ENCODE measurements at regions not wholly inside any gene's neighbourhood (a gene's known extent, or its start where the extent isn't known, plus 50 kb on each side); places are given as distances from the start of the nearest gene placed in this dataset.

DNA sequence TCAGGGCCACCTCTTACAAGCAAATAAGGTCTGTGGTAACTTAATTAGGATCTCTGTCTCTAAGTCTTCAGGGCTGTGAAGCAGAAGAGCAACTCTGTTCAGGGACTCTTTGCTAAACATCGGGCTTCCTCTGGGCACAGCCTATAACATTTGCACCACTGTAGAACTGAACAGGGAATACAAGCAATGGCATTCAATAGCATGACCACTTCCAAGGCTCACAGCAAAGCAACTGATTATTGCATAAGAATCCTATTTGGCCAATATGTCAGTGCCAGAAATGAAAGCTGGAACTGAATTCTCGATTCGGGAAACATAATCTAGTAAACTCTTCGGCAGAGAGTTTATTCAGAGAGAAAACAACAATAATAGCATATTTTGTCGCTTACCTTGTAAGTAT, 92.2 kb upstream of the AMZ2 start (continued):
- TF ChIP-seq ZBTB33 (IDR thresholded peaks at IDR 0.05; ENCODE audit: borderline replicate concordance, low read depth) = no peak
- TF ChIP-seq GABPA (IDR thresholded peaks at IDR 0.05; ENCODE audit: low read depth) = no peak
- TF ChIP-seq, protein P1, sequence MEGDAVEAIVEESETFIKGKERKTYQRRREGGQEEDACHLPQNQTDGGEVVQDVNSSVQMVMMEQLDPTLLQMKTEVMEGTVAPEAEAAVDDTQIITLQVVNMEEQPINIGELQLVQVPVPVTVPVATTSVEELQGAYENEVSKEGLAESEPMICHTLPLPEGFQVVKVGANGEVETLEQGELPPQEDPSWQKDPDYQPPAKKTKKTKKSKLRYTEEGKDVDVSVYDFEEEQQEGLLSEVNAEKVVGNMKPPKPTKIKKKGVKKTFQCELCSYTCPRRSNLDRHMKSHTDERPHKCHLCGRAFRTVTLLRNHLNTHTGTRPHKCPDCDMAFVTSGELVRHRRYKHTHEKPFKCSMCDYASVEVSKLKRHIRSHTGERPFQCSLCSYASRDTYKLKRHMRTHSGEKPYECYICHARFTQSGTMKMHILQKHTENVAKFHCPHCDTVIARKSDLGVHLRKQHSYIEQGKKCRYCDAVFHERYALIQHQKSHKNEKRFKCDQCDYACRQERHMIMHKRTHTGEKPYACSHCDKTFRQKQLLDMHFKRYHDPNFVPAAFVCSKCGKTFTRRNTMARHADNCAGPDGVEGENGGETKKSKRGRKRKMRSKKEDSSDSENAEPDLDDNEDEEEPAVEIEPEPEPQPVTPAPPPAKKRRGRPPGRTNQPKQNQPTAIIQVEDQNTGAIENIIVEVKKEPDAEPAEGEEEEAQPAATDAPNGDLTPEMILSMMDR (IDR thresholded peaks at IDR 0.05) = no peak
- TF ChIP-seq TEAD4 (IDR thresholded peaks at IDR 0.05; ENCODE audit: borderline replicate concordance, insufficient read depth) = no peak
- TF ChIP-seq MXI1 (IDR thresholded peaks at IDR 0.05; ENCODE audit: low read depth, low read length) = no peak
- TF ChIP-seq TAF1 (IDR thresholded peaks at IDR 0.05; ENCODE audit: borderline replicate concordance, low read depth, low read length) = no peak

DNA sequence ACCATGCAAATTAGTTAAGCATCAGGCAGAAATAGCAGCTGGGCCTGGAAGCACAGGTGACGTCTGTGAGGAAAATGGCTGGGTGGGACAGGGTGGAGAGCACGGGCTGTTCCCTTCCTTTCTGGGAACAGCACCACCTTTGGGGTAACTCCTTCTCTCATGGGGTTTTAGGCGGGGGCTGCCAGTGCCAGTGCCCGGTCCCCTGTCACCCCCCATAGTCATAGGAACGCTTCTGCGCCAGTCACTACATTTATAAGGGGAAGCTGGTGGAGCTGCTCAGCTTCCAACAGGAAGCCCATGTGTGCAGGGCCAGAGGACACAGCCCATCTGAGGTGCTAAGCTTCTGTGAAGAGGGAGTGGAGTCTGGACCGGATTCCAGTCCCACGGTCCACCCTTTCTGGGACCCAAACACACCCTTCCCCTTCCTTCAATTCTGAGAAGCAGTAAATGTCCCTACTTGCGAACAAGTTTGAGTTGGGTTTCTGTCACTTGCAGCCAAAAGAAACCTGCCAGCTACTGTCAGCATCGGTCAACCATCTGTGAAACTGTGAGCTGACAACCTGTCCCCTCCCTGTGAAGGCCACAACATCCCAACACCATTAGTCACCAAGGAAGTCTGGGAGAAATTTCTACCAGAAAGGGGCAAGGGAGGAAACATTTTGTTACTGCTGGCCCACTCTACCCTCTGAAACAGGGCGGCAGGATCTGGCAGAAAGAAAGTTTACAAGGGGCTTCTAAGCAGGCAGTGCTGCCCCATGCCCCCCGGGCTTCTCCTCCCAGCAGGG, 86.0 kb upstream of the AMZ2 start:
- no peaks in the 10 kb centered on the region for H4K20me1 ChIP-seq (ENCODE audit: insufficient read depth)
- CTCF ChIA-PET = interaction anchor here (9.6 kb wide), 1 partner anchor 11 kb away, joined by 50 read pairs; no protein-coding TSS in a partner anchor
- H3K36me3 ChIP-seq (replicated peaks in 1 of 2; ENCODE audit: control insufficient read depth in 1 of 2, insufficient read depth in 2 of 2, low read length in 1 of 2) = no peaks in the 10 kb centered on the region
- H2AFZ ChIP-seq (ENCODE audit: low read depth) = peak overlapping the region; percentile 54; the same call in 1 of the 2 replicates
- H3K4me3 ChIP-seq (ENCODE audit: low read depth in 2 of 2, low read length in 1 of 2) = no peak overlapping the region
- no peak overlapping the region for H3K4me2 ChIP-seq
- H3K4me1 ChIP-seq (ENCODE audit: control insufficient read depth in 1 of 2, insufficient read depth in 2 of 2, low read depth in 1 of 2, low read length in 1 of 2) = no peaks in the 10 kb centered on the region
- POLR2A ChIA-PET = no interaction called here
- no peaks in the 10 kb centered on the region for H3K9me3 ChIP-seq
- H3K9ac ChIP-seq = no peak overlapping the region
- H3F3A ChIP-seq (replicated peaks; ENCODE audit: insufficient read depth) = no peaks in the 10 kb centered on the region
- DNase-seq = no peak
- H3K27ac ChIP-seq (ENCODE audit: low read depth in 2 of 2, low read length in 1 of 2) = no peak overlapping the region
- no peaks in the 10 kb centered on the region for H3K27me3 ChIP-seq (ENCODE audit: insufficient read depth)
- no peaks in the 10 kb centered on the region for H3K79me2 ChIP-seq (ENCODE audit: insufficient read depth)
- no peaks in the 10 kb centered on the region for H3K9me2 ChIP-seq
- WGBS (ENCODE audit: low lambda C conversion rate) = 85% methylated on average over 11 of the region's 12 CpGs
- TF ChIP-seq NRF1 (IDR thresholded peaks at IDR 0.05; ENCODE audit: low read depth, low read length) = no peak
- TF ChIP-seq ELF1 (IDR thresholded peaks at IDR 0.05) = no peak
- no peak for TF ChIP-seq TAF1 (IDR thresholded peaks at IDR 0.05; ENCODE audit: borderline replicate concordance, low read depth, low read length)
- no peak for TF ChIP-seq CHD2 (IDR thresholded peaks at IDR 0.05; ENCODE audit: low read length, partially characterized antibody)
- no peak for TF ChIP-seq GATA2 (CRISPR knock-in tag; IDR thresholded peaks at IDR 0.05)
- TF ChIP-seq YY1 (IDR thresholded peaks at IDR 0.05; ENCODE audit: low read depth) = no peak
- no peak for TF ChIP-seq TCF12 (IDR thresholded peaks at IDR 0.05)
- TF ChIP-seq EP300 (IDR thresholded peaks at IDR 0.05; ENCODE audit: borderline replicate concordance in 1 of 2, low read depth in 1 of 2, low read length in 1 of 2) = no peak
- TF ChIP-seq, protein P2, sequence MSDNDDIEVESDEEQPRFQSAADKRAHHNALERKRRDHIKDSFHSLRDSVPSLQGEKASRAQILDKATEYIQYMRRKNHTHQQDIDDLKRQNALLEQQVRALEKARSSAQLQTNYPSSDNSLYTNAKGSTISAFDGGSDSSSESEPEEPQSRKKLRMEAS (IDR thresholded peaks at IDR 0.05; ENCODE audit: low read depth) = no peak
- TF ChIP-seq, protein P3, sequence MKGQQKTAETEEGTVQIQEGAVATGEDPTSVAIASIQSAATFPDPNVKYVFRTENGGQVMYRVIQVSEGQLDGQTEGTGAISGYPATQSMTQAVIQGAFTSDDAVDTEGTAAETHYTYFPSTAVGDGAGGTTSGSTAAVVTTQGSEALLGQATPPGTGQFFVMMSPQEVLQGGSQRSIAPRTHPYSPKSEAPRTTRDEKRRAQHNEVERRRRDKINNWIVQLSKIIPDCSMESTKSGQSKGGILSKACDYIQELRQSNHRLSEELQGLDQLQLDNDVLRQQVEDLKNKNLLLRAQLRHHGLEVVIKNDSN (IDR thresholded peaks at IDR 0.05; ENCODE audit: borderline replicate concordance, low read depth) = no peak
- TF ChIP-seq ZBTB33 (IDR thresholded peaks at IDR 0.05; ENCODE audit: borderline replicate concordance, low read depth) = no peak
- no peak for TF ChIP-seq RCOR1 (IDR thresholded peaks at IDR 0.05; ENCODE audit: low read length)
- no peak for TF ChIP-seq IRF3 (IDR thresholded peaks at IDR 0.05; ENCODE audit: low read depth, low read length)
- TF ChIP-seq FOSL2 (IDR thresholded peaks at IDR 0.05; ENCODE audit: borderline replicate concordance, low read depth) = no peak
- TF ChIP-seq TEAD4 (IDR thresholded peaks at IDR 0.05; ENCODE audit: borderline replicate concordance, insufficient read depth) = no peak
- TF ChIP-seq FOXJ3 (CRISPR knock-in tag; IDR thresholded peaks at IDR 0.05) = no peak
- no peak for TF ChIP-seq NFIC (IDR thresholded peaks at IDR 0.05; ENCODE audit: borderline replicate concordance)
- TF ChIP-seq RFX5 (IDR thresholded peaks at IDR 0.05; ENCODE audit: low read length) = no peak

Data from SK-N-SH (cell line).